H1 (cell line): ENCODE measurements at regions not wholly inside any gene's neighbourhood (a gene's known extent, or its start where the extent isn't known, plus 50 kb on each side); places are given as distances from the start of the nearest gene placed in this dataset.

ENCODE experiments used
- CTCF ChIA-PET: fragments of 300-600 bp; sonication (Branson Sonifier 250); formaldehyde crosslinking; loops from one replicate; lab custom pipeline; 2021; ENCODE audit not compliant: partially characterized antibody; lab: Charles Lee
- POLR2A ChIA-PET: fragments of 300-600 bp; sonication (Branson Sonifier 250); formaldehyde crosslinking; loops from one replicate; lab custom pipeline; 2021; ENCODE audit warnings: inconsistent platforms; ENCODE audit not compliant: partially characterized antibody; lab: Charles Lee
- DNase-seq, 2 experiments: peaks; one replicate each; pipeline versions ENCODE4 v3.0.0 to v3.0.0-alpha.2; 2010 to 2022; ENCODE audit warnings: low spot score in 2 of 2, low read depth in 1 of 2, mixed read lengths in 1 of 2
- FAIRE-seq: peaks from 2 replicates; lab custom pipeline; 2011; peaks lifted over from hg19 to GRCh38; lab: Jason Lieb, UNC
- H2AFZ ChIP-seq: 2 replicates; pipeline ENCODE4 v1.8.1; 2012; ENCODE audit warnings: low read length, inconsistent platforms
- H2AK5ac ChIP-seq: 2 replicates; pipeline ENCODE4 v1.6.1; 2013; ENCODE audit warnings: low read depth, low read length
- H2BK120ac ChIP-seq: replicated peaks from 2 replicates; pipeline ENCODE3; 2013; ENCODE audit warnings: low read depth, low read length, inconsistent platforms
- H2BK12ac ChIP-seq: 2 replicates; pipeline ENCODE4 v1.6.1; 2013; ENCODE audit warnings: low read depth, low read length
- H2BK15ac ChIP-seq: 2 replicates; pipeline ENCODE4 v1.6.1; 2013; ENCODE audit warnings: low read length
- H2BK20ac ChIP-seq: 2 replicates; pipeline ENCODE4 v1.6.1; 2013; ENCODE audit warnings: low read length
- H2BK5ac ChIP-seq: 2 replicates; pipeline ENCODE4 v1.6.1; 2013; ENCODE audit warnings: low read depth, low read length
- H3K14ac ChIP-seq: 2 replicates; pipeline ENCODE4 v1.6.1; 2013; ENCODE audit warnings: inconsistent platforms; ENCODE audit not compliant: insufficient read length
- H3K18ac ChIP-seq: 2 replicates; pipeline ENCODE4 v1.6.1; 2013; ENCODE audit warnings: low read length; ENCODE audit errors: extremely low read depth
- H3K23ac ChIP-seq: 2 replicates; pipeline ENCODE4 v1.6.1; 2013; ENCODE audit warnings: inconsistent platforms; ENCODE audit not compliant: insufficient read length
- H3K23me2 ChIP-seq: 2 replicates; pipeline ENCODE4 v1.6.1; 2013; ENCODE audit warnings: low read depth, low read length
- H3K27ac ChIP-seq: 2 replicates; pipeline ENCODE4 v1.6.1; 2011; ENCODE audit warnings: low read depth, low read length, inconsistent platforms
- H3K27me3 ChIP-seq, 4 experiments: replicated peaks in 1 of 4; 1 replicate in 1 of 4; 2 replicates in 3 of 4; pipeline versions ENCODE4 v1.6.1 to v1.8.1; 2011 to 2013; ENCODE audit warnings: low read length in 3 of 4, mild to moderate bottlenecking in 3 of 4, inconsistent platforms in 2 of 4, mixed read lengths in 2 of 4, moderate library complexity in 1 of 4; ENCODE audit not compliant: control insufficient read depth in 3 of 4, insufficient read depth in 3 of 4; ENCODE audit errors: extremely low read depth in 1 of 4
- H3K36me3 ChIP-seq, 4 experiments: 2 replicates each; pipeline versions ENCODE4 v1.6.1 to v1.8.1; 2011 to 2013; ENCODE audit warnings: mild to moderate bottlenecking in 4 of 4, low read length in 3 of 4, moderate library complexity in 2 of 4, control low read depth in 1 of 4, inconsistent platforms in 1 of 4; ENCODE audit not compliant: insufficient read depth in 4 of 4, control insufficient read depth in 2 of 4
- H3K4ac ChIP-seq: replicated peaks from 2 replicates; pipeline ENCODE3; 2013; ENCODE audit warnings: low read length, low read depth, mixed read lengths, inconsistent platforms; ENCODE audit not compliant: insufficient read length
- H3K4me1 ChIP-seq, 4 experiments: replicated peaks in 1 of 4; 1 replicate in 1 of 4; 2 replicates in 3 of 4; pipeline versions ENCODE4 v1.6.1 to v1.8.1; 2011 to 2013; ENCODE audit warnings: low read length in 3 of 4, inconsistent platforms in 2 of 4, mixed read lengths in 1 of 4; ENCODE audit not compliant: insufficient read depth in 4 of 4, control insufficient read depth in 3 of 4
- H3K4me2 ChIP-seq, 2 experiments: 2 replicates each; pipeline versions ENCODE4 v1.6.1 to v1.8.1; 2011 to 2013; ENCODE audit warnings: low read depth in 2 of 2, low read length in 2 of 2, control low read depth in 1 of 2, inconsistent platforms in 1 of 2, mild to moderate bottlenecking in 1 of 2; ENCODE audit not compliant: insufficient read depth in 1 of 2
- H3K4me3 ChIP-seq, 4 experiments: fragments of 200-600, 300-600 bp in 1 of 4; sonication (generic), shearing (Covaris generic), sonication (Bioruptor Twin) in 1 of 4; 2 replicates each; pipeline versions ENCODE4 v1.5.1 to v1.8.1; 2011 to 2016; ENCODE audit warnings: low read length in 4 of 4, low read depth in 3 of 4, control low read depth in 2 of 4, inconsistent platforms in 2 of 4, mild to moderate bottlenecking in 2 of 4, mixed read lengths in 1 of 4, moderate library complexity in 1 of 4; ENCODE audit not compliant: insufficient read depth in 2 of 4; ENCODE audit errors: extremely low read depth in 1 of 4
- H3K56ac ChIP-seq: replicated peaks from 2 replicates; pipeline ENCODE3; 2013; ENCODE audit warnings: low read depth, mild to moderate bottlenecking, mixed read lengths, low read length, inconsistent platforms; ENCODE audit not compliant: insufficient read length
- H3K79me1 ChIP-seq: 2 replicates; pipeline ENCODE4 v1.6.1; 2013; ENCODE audit warnings: low read depth, low read length, control low read depth
- H3K79me2 ChIP-seq, 2 experiments: 2 replicates each; pipeline versions ENCODE4 v1.6.1 to v1.8.1; 2012 to 2013; ENCODE audit warnings: low read length in 2 of 2, mild to moderate bottlenecking in 2 of 2, inconsistent platforms in 1 of 2; ENCODE audit not compliant: insufficient read depth in 2 of 2, control insufficient read depth in 1 of 2
- H3K9ac ChIP-seq, 4 experiments: replicated peaks in 1 of 4; 1 replicate in 1 of 4; 2 replicates in 3 of 4; pipeline versions ENCODE4 v1.6.1 to v1.8.1; 2011 to 2013; ENCODE audit warnings: low read depth in 3 of 4, low read length in 3 of 4, control low read depth in 2 of 4, mild to moderate bottlenecking in 2 of 4, moderate library complexity in 2 of 4, inconsistent platforms in 1 of 4; ENCODE audit errors: extremely low read depth in 1 of 4
- H3K9me3 ChIP-seq, 2 experiments: 2 replicates each; pipeline versions ENCODE4 v1.6.1 to v1.8.1; 2012 to 2013; ENCODE audit warnings: mild to moderate bottlenecking in 2 of 2, moderate library complexity in 2 of 2, control low read depth in 1 of 2, inconsistent platforms in 1 of 2, low read depth in 1 of 2, low read length in 1 of 2, mixed read lengths in 1 of 2; ENCODE audit not compliant: insufficient read depth in 2 of 2
- H4K20me1 ChIP-seq, 2 experiments: replicated peaks in 1 of 2; 2 replicates each; pipeline versions ENCODE3 to v1.8.1; 2011 to 2013; ENCODE audit warnings: inconsistent platforms in 2 of 2, low read length in 2 of 2, mild to moderate bottlenecking in 1 of 2; ENCODE audit not compliant: insufficient read depth in 2 of 2, control insufficient read depth in 1 of 2
- H4K5ac ChIP-seq: 2 replicates; pipeline ENCODE4 v1.6.1; 2013; ENCODE audit warnings: low read length, low read depth, mixed read lengths, inconsistent platforms; ENCODE audit not compliant: insufficient read length
- H4K8ac ChIP-seq: 2 replicates; pipeline ENCODE4 v1.8.0; 2013; ENCODE audit warnings: mild to moderate bottlenecking, moderate library complexity, low read length, inconsistent platforms; ENCODE audit not compliant: insufficient read depth; ENCODE audit errors: extremely low read depth
- H4K91ac ChIP-seq: replicated peaks from 2 replicates; pipeline ENCODE3; 2013; ENCODE audit warnings: low read length, mixed read lengths, inconsistent platforms; ENCODE audit not compliant: insufficient read length
- ATF3 ChIP-seq: IDR thresholded peaks from 2 replicates; pipeline ENCODE4 v1.6.1; 2011; ENCODE audit warnings: low read depth, mild to moderate bottlenecking, low read length; ENCODE audit not compliant: insufficient read depth
- EP300 ChIP-seq, 2 experiments: IDR thresholded peaks; 1 replicate in 1 of 2; 2 replicates in 1 of 2; pipeline ENCODE4 v1.6.1; 2011 to 2012; ENCODE audit warnings: low read depth in 2 of 2, low read length in 2 of 2, mild to moderate bottlenecking in 2 of 2, borderline replicate concordance in 1 of 2, inconsistent platforms in 1 of 2, moderate library complexity in 1 of 2
- GABPA ChIP-seq: IDR thresholded peaks from 2 replicates; pipeline ENCODE4 v1.6.1; 2011; ENCODE audit warnings: mild to moderate bottlenecking, low read length, moderate library complexity, borderline replicate concordance; ENCODE audit not compliant: insufficient read depth
- JUN ChIP-seq: IDR thresholded peaks from 2 replicates; pipeline ENCODE4 v1.6.1; 2011; ENCODE audit warnings: low read depth, mild to moderate bottlenecking, improper control_type of control experiment, low read length
- KDM1A ChIP-seq: fragments of 200-600, 300-600 bp; sonication (generic); IDR thresholded peaks from 2 replicates; pipeline ENCODE4 v1.7.1; 2016; ENCODE audit warnings: mild to moderate bottlenecking, low read length, borderline replicate concordance
- SAP30 ChIP-seq: fragments of 300-600 bp; sonication (generic); IDR thresholded peaks from 2 replicates; pipeline ENCODE4 v1.7.1; 2012; ENCODE audit warnings: low read length, moderate library complexity, mild to moderate bottlenecking, inconsistent platforms; ENCODE audit not compliant: insufficient read depth, insufficient replicate concordance
- TAF1 ChIP-seq: IDR thresholded peaks from 2 replicates; pipeline ENCODE4 v1.6.1; 2011; ENCODE audit warnings: mild to moderate bottlenecking, low read depth, low read length
- TCF12 ChIP-seq: IDR thresholded peaks from 2 replicates; pipeline ENCODE4 v1.6.1; 2011; ENCODE audit warnings: low read depth, mild to moderate bottlenecking, low read length
- WGBS, 2 experiments: shearing (Covaris generic) in 1 of 2; methylation state at CpG; one replicate each; pipeline versions ENCODE4 v1.1.6 to v1.1.7; 2013 to 2015; ENCODE audit warnings: low lambda C conversion rate in 2 of 2, mixed read lengths in 2 of 2, inconsistent platforms in 1 of 2, low coverage in 1 of 2, missing lambda C conversion rate in 1 of 2; ENCODE audit not compliant: insufficient replicate concordance in 2 of 2, insufficient coverage in 1 of 2, insufficient read length in 1 of 2; ENCODE audit errors: extremely low coverage in 1 of 2, missing lambda C conversion rate in 1 of 2; 5-methylcytosine and 5-hydroxymethylcytosine counted together

DNA sequence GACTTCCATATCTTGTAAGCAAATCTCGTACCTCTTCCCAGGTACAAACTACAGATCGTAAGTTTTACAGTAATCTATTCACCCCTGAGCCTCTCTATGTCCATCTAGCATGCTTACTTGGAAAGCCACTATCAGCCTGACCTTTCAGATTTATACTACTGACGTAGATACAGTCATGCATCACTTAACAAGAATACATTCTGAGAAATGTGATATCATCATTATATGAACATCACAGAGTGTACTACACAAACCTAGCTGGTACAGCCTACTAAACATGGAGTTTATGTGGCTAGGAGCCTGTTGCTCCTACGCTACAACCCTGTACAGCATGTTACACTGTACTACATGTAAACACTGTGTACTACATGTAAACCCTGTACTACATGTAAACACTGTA is 293.2 kb upstream of the ZNF804A start:
- Histone ChIP-seq H3K9me3 (no peaks in the 10 kb centered on the region), H2AFZ (no peak overlapping the region), H2AK5ac (no peak overlapping the region), H3K56ac (no peak overlapping the region), H3K79me2 (no peaks in the 10 kb centered on the region), H3K14ac (no peak overlapping the region), H3K27ac (no peak overlapping the region), H3K23ac (no peak overlapping the region), H2BK120ac (no peak overlapping the region), H3K23me2 (no peaks in the 10 kb centered on the region), H3K36me3 (no peaks in the 10 kb centered on the region), H4K8ac (no peak overlapping the region), H3K79me1 (no peaks in the 10 kb centered on the region), H4K91ac (no peak overlapping the region), H3K9ac (no peak overlapping the region), H2BK12ac (no peak overlapping the region), H3K27me3 (peaks cover 0 to 1% (median 0%) of the 10 kb centered on the region in 4 experiments; a peak in 1 of 7 replicates), H4K20me1 (no peaks in the 10 kb centered on the region), H3K4me1 (no peaks in the 10 kb centered on the region), H2BK20ac (no peak overlapping the region), H2BK5ac (no peak overlapping the region), H3K4me2 (no peak overlapping the region), H2BK15ac (no peak overlapping the region), H4K5ac (no peak overlapping the region), H3K18ac (no peak overlapping the region), H3K4me3 (no peak overlapping the region), H3K4ac (no peak overlapping the region)
- no peak for TF ChIP-seq TAF1
- TF ChIP-seq JUN, result no peak
- TF ChIP-seq KDM1A, result no peak
- no peak for TF ChIP-seq GABPA
- no peak for TF ChIP-seq SAP30
- TF ChIP-seq TCF12, result no peak
- TF ChIP-seq EP300 (IDR thresholded peaks at IDR 0.05; ENCODE audit: borderline replicate concordance in 1 of 2, low read depth in 2 of 2, low read length in 2 of 2), result no peak
- no peak for TF ChIP-seq ATF3
- FAIRE-seq (no peak), DNase-seq (no peak)
- ChIA-PET POLR2A (no interaction called here), CTCF (no interaction called here)
- WGBS, 2 experiments, result 84% methylated on average over 4 of the region's 4 CpGs; no CpG with 5 or more reads in 1 of the 2 experiments
